H1 (cell line): ENCODE measurements at regions not wholly inside any gene's neighbourhood (a gene's known extent, or its start where the extent isn't known, plus 50 kb on each side); places are given as distances from the start of the nearest gene placed in this dataset.

Source experiments
- CTCF ChIA-PET: fragments of 300-600 bp; sonication (Branson Sonifier 250); formaldehyde crosslinking; loops from one replicate; lab custom pipeline; 2021; ENCODE audit not compliant: partially characterized antibody; lab: Charles Lee
- POLR2A ChIA-PET: fragments of 300-600 bp; sonication (Branson Sonifier 250); formaldehyde crosslinking; loops from one replicate; lab custom pipeline; 2021; ENCODE audit warnings: inconsistent platforms; ENCODE audit not compliant: partially characterized antibody; lab: Charles Lee
- DNase-seq, 2 experiments: peaks; one replicate each; pipeline versions ENCODE4 v3.0.0 to v3.0.0-alpha.2; 2010 to 2022; ENCODE audit warnings: low spot score in 2 of 2, low read depth in 1 of 2, mixed read lengths in 1 of 2
- FAIRE-seq: peaks from 2 replicates; lab custom pipeline; 2011; peaks lifted over from hg19 to GRCh38; lab: Jason Lieb, UNC
- H2AFZ ChIP-seq: 2 replicates; pipeline ENCODE4 v1.8.1; 2012; ENCODE audit warnings: low read length, inconsistent platforms
- H2AK5ac ChIP-seq: 2 replicates; pipeline ENCODE4 v1.6.1; 2013; ENCODE audit warnings: low read depth, low read length
- H2BK120ac ChIP-seq: replicated peaks from 2 replicates; pipeline ENCODE3; 2013; ENCODE audit warnings: low read depth, low read length, inconsistent platforms
- H2BK12ac ChIP-seq: 2 replicates; pipeline ENCODE4 v1.6.1; 2013; ENCODE audit warnings: low read depth, low read length
- H2BK15ac ChIP-seq: 2 replicates; pipeline ENCODE4 v1.6.1; 2013; ENCODE audit warnings: low read length
- H2BK20ac ChIP-seq: 2 replicates; pipeline ENCODE4 v1.6.1; 2013; ENCODE audit warnings: low read length
- H2BK5ac ChIP-seq: 2 replicates; pipeline ENCODE4 v1.6.1; 2013; ENCODE audit warnings: low read depth, low read length
- H3K14ac ChIP-seq: 2 replicates; pipeline ENCODE4 v1.6.1; 2013; ENCODE audit warnings: inconsistent platforms; ENCODE audit not compliant: insufficient read length
- H3K18ac ChIP-seq: 2 replicates; pipeline ENCODE4 v1.6.1; 2013; ENCODE audit warnings: low read length; ENCODE audit errors: extremely low read depth
- H3K23ac ChIP-seq: 2 replicates; pipeline ENCODE4 v1.6.1; 2013; ENCODE audit warnings: inconsistent platforms; ENCODE audit not compliant: insufficient read length
- H3K23me2 ChIP-seq: 2 replicates; pipeline ENCODE4 v1.6.1; 2013; ENCODE audit warnings: low read depth, low read length
- H3K27ac ChIP-seq: 2 replicates; pipeline ENCODE4 v1.6.1; 2011; ENCODE audit warnings: low read depth, low read length, inconsistent platforms
- H3K27me3 ChIP-seq, 4 experiments: replicated peaks in 1 of 4; 1 replicate in 1 of 4; 2 replicates in 3 of 4; pipeline versions ENCODE4 v1.6.1 to v1.8.1; 2011 to 2013; ENCODE audit warnings: low read length in 3 of 4, mild to moderate bottlenecking in 3 of 4, inconsistent platforms in 2 of 4, mixed read lengths in 2 of 4, moderate library complexity in 1 of 4; ENCODE audit not compliant: control insufficient read depth in 3 of 4, insufficient read depth in 3 of 4; ENCODE audit errors: extremely low read depth in 1 of 4
- H3K36me3 ChIP-seq, 4 experiments: 2 replicates each; pipeline versions ENCODE4 v1.6.1 to v1.8.1; 2011 to 2013; ENCODE audit warnings: mild to moderate bottlenecking in 4 of 4, low read length in 3 of 4, moderate library complexity in 2 of 4, control low read depth in 1 of 4, inconsistent platforms in 1 of 4; ENCODE audit not compliant: insufficient read depth in 4 of 4, control insufficient read depth in 2 of 4
- H3K4ac ChIP-seq: replicated peaks from 2 replicates; pipeline ENCODE3; 2013; ENCODE audit warnings: low read length, low read depth, mixed read lengths, inconsistent platforms; ENCODE audit not compliant: insufficient read length
- H3K4me1 ChIP-seq, 4 experiments: replicated peaks in 1 of 4; 1 replicate in 1 of 4; 2 replicates in 3 of 4; pipeline versions ENCODE4 v1.6.1 to v1.8.1; 2011 to 2013; ENCODE audit warnings: low read length in 3 of 4, inconsistent platforms in 2 of 4, mixed read lengths in 1 of 4; ENCODE audit not compliant: insufficient read depth in 4 of 4, control insufficient read depth in 3 of 4
- H3K4me2 ChIP-seq, 2 experiments: 2 replicates each; pipeline versions ENCODE4 v1.6.1 to v1.8.1; 2011 to 2013; ENCODE audit warnings: low read depth in 2 of 2, low read length in 2 of 2, control low read depth in 1 of 2, inconsistent platforms in 1 of 2, mild to moderate bottlenecking in 1 of 2; ENCODE audit not compliant: insufficient read depth in 1 of 2
- H3K4me3 ChIP-seq, 4 experiments: fragments of 200-600, 300-600 bp in 1 of 4; sonication (generic), shearing (Covaris generic), sonication (Bioruptor Twin) in 1 of 4; 2 replicates each; pipeline versions ENCODE4 v1.5.1 to v1.8.1; 2011 to 2016; ENCODE audit warnings: low read length in 4 of 4, low read depth in 3 of 4, control low read depth in 2 of 4, inconsistent platforms in 2 of 4, mild to moderate bottlenecking in 2 of 4, mixed read lengths in 1 of 4, moderate library complexity in 1 of 4; ENCODE audit not compliant: insufficient read depth in 2 of 4; ENCODE audit errors: extremely low read depth in 1 of 4
- H3K56ac ChIP-seq: replicated peaks from 2 replicates; pipeline ENCODE3; 2013; ENCODE audit warnings: low read depth, mild to moderate bottlenecking, mixed read lengths, low read length, inconsistent platforms; ENCODE audit not compliant: insufficient read length
- H3K79me1 ChIP-seq: 2 replicates; pipeline ENCODE4 v1.6.1; 2013; ENCODE audit warnings: low read depth, low read length, control low read depth
- H3K79me2 ChIP-seq, 2 experiments: 2 replicates each; pipeline versions ENCODE4 v1.6.1 to v1.8.1; 2012 to 2013; ENCODE audit warnings: low read length in 2 of 2, mild to moderate bottlenecking in 2 of 2, inconsistent platforms in 1 of 2; ENCODE audit not compliant: insufficient read depth in 2 of 2, control insufficient read depth in 1 of 2
- H3K9ac ChIP-seq, 4 experiments: replicated peaks in 1 of 4; 1 replicate in 1 of 4; 2 replicates in 3 of 4; pipeline versions ENCODE4 v1.6.1 to v1.8.1; 2011 to 2013; ENCODE audit warnings: low read depth in 3 of 4, low read length in 3 of 4, control low read depth in 2 of 4, mild to moderate bottlenecking in 2 of 4, moderate library complexity in 2 of 4, inconsistent platforms in 1 of 4; ENCODE audit errors: extremely low read depth in 1 of 4
- H3K9me3 ChIP-seq, 2 experiments: 2 replicates each; pipeline versions ENCODE4 v1.6.1 to v1.8.1; 2012 to 2013; ENCODE audit warnings: mild to moderate bottlenecking in 2 of 2, moderate library complexity in 2 of 2, control low read depth in 1 of 2, inconsistent platforms in 1 of 2, low read depth in 1 of 2, low read length in 1 of 2, mixed read lengths in 1 of 2; ENCODE audit not compliant: insufficient read depth in 2 of 2
- H4K20me1 ChIP-seq, 2 experiments: replicated peaks in 1 of 2; 2 replicates each; pipeline versions ENCODE3 to v1.8.1; 2011 to 2013; ENCODE audit warnings: inconsistent platforms in 2 of 2, low read length in 2 of 2, mild to moderate bottlenecking in 1 of 2; ENCODE audit not compliant: insufficient read depth in 2 of 2, control insufficient read depth in 1 of 2
- H4K5ac ChIP-seq: 2 replicates; pipeline ENCODE4 v1.6.1; 2013; ENCODE audit warnings: low read length, low read depth, mixed read lengths, inconsistent platforms; ENCODE audit not compliant: insufficient read length
- H4K8ac ChIP-seq: 2 replicates; pipeline ENCODE4 v1.8.0; 2013; ENCODE audit warnings: mild to moderate bottlenecking, moderate library complexity, low read length, inconsistent platforms; ENCODE audit not compliant: insufficient read depth; ENCODE audit errors: extremely low read depth
- H4K91ac ChIP-seq: replicated peaks from 2 replicates; pipeline ENCODE3; 2013; ENCODE audit warnings: low read length, mixed read lengths, inconsistent platforms; ENCODE audit not compliant: insufficient read length
- EGR1 ChIP-seq: IDR thresholded peaks from 2 replicates; pipeline ENCODE4 v1.6.1; 2011; ENCODE audit warnings: low read depth, low read length, borderline replicate concordance
- POU5F1 ChIP-seq: IDR thresholded peaks from 2 replicates; pipeline ENCODE4 v1.6.1; 2011; ENCODE audit warnings: low read depth, mild to moderate bottlenecking, low read length, moderate library complexity
- TEAD4 ChIP-seq: IDR thresholded peaks from 2 replicates; pipeline ENCODE4 v1.6.1; 2012; ENCODE audit warnings: low read depth, low read length, inconsistent platforms, mixed read lengths
- WGBS, 2 experiments: shearing (Covaris generic) in 1 of 2; methylation state at CpG; one replicate each; pipeline versions ENCODE4 v1.1.6 to v1.1.7; 2013 to 2015; ENCODE audit warnings: low lambda C conversion rate in 2 of 2, mixed read lengths in 2 of 2, inconsistent platforms in 1 of 2, low coverage in 1 of 2, missing lambda C conversion rate in 1 of 2; ENCODE audit not compliant: insufficient replicate concordance in 2 of 2, insufficient coverage in 1 of 2, insufficient read length in 1 of 2; ENCODE audit errors: extremely low coverage in 1 of 2, missing lambda C conversion rate in 1 of 2; 5-methylcytosine and 5-hydroxymethylcytosine counted together

GRCh38 chr1:191016765-191017164, 539.1 kb upstream of the BRINP3 start:
- Histone ChIP-seq H2BK120ac (no peak overlapping the region), H4K8ac (no peak overlapping the region), H3K27ac (no peak overlapping the region)

More at GRCh38 chr1:191016765-191017164, 539.1 kb upstream of the BRINP3 start:
- Histone ChIP-seq H3K79me2 (no peaks in the 10 kb centered on the region), H3K18ac (no peak overlapping the region), H3K4ac (no peak overlapping the region), H3K79me1 (no peaks in the 10 kb centered on the region), H4K20me1 (no peaks in the 10 kb centered on the region), H2BK20ac (no peak overlapping the region), H4K5ac (no peak overlapping the region), H2BK5ac (no peak overlapping the region), H3K4me2 (no peak overlapping the region), H3K23ac (no peak overlapping the region), H4K91ac (no peak overlapping the region), H3K36me3 (no peaks in the 10 kb centered on the region), H3K27me3 (no peaks in the 10 kb centered on the region), H2BK15ac (no peak overlapping the region), H3K9ac (no peak overlapping the region), H2AFZ (no peak overlapping the region), H3K4me1 (no peaks in the 10 kb centered on the region), H2BK12ac (no peak overlapping the region), H3K56ac (no peak overlapping the region), H3K9me3 (no peaks in the 10 kb centered on the region), H2AK5ac (no peak overlapping the region), H3K23me2 (no peaks in the 10 kb centered on the region), H3K14ac (no peak overlapping the region), H3K4me3 (no peak overlapping the region)
- FAIRE-seq (no peak), DNase-seq (no peak)
- CTCF ChIA-PET: no interaction called here
- POLR2A ChIA-PET: no interaction called here
- WGBS, 2 experiments: 96% methylated on average over 6 of the region's 6 CpGs; no CpG with 5 or more reads in 1 of the 2 experiments
- no peak for TF ChIP-seq POU5F1
- TF ChIP-seq TEAD4: no peak
- TF ChIP-seq EGR1: no peak
